ENCODE measurements at regions not wholly inside any gene's neighbourhood (a gene's known extent, or its start where the extent isn't known, plus 50 kb on each side); places are given as distances from the start of the nearest gene placed in this dataset.

GRCh38 chr11:123316003-123316402, 114.1 kb upstream of the GRAMD1B start:
- no peaks in the 10 kb centered on the region for H3K4me1 Mint-ChIP-seq
- H3K9me3 Mint-ChIP-seq = no peaks in the 10 kb centered on the region
- H3K36me3 Mint-ChIP-seq (ENCODE audit: low read depth) = no peaks in the 10 kb centered on the region
- H3K27me3 Mint-ChIP-seq (ENCODE audit: low read depth) = peaks cover 25% of the 10 kb centered on the region
- H3K4me3 Mint-ChIP-seq = no peak overlapping the region
- TF ChIP-seq, protein P1, sequence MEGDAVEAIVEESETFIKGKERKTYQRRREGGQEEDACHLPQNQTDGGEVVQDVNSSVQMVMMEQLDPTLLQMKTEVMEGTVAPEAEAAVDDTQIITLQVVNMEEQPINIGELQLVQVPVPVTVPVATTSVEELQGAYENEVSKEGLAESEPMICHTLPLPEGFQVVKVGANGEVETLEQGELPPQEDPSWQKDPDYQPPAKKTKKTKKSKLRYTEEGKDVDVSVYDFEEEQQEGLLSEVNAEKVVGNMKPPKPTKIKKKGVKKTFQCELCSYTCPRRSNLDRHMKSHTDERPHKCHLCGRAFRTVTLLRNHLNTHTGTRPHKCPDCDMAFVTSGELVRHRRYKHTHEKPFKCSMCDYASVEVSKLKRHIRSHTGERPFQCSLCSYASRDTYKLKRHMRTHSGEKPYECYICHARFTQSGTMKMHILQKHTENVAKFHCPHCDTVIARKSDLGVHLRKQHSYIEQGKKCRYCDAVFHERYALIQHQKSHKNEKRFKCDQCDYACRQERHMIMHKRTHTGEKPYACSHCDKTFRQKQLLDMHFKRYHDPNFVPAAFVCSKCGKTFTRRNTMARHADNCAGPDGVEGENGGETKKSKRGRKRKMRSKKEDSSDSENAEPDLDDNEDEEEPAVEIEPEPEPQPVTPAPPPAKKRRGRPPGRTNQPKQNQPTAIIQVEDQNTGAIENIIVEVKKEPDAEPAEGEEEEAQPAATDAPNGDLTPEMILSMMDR (IDR thresholded peaks at IDR 0.05; ENCODE audit: unreplicated experiment in 3 of 3) = no peak
- H3K27ac Mint-ChIP-seq = no peak overlapping the region

DNA sequence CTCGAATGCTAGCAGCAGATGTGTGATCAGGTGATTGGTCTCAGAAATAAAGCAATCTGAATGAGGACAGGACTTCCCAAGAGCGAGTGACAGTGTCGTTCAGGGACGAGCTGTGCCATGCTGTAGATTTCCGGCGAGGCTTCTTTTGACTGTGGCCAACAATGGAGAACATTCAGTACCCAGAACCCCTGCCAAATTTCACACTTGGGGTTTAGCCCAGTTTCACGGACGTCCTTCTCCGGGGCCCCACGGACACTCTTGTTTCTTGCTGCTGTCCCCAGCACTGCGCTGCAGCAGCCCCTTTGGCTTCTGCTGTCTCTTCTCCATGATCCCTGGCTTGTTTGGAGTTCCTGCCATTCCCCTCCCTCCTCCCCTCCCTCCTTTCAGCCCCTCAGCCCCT, 115.1 kb upstream of the GRAMD1B start:
- Mint-ChIP-seq H3K27ac (no peak overlapping the region), H3K9me3 (no peaks in the 10 kb centered on the region), H3K36me3 (ENCODE audit: low read depth) (no peaks in the 10 kb centered on the region), H3K4me3 (no peak overlapping the region), H3K4me1 (no peaks in the 10 kb centered on the region), H3K27me3 (ENCODE audit: low read depth) (peaks cover 25% of the 10 kb centered on the region)
- TF ChIP-seq, protein P1 (IDR thresholded peaks at IDR 0.05; ENCODE audit: unreplicated experiment in 3 of 3) = no peak

DNA sequence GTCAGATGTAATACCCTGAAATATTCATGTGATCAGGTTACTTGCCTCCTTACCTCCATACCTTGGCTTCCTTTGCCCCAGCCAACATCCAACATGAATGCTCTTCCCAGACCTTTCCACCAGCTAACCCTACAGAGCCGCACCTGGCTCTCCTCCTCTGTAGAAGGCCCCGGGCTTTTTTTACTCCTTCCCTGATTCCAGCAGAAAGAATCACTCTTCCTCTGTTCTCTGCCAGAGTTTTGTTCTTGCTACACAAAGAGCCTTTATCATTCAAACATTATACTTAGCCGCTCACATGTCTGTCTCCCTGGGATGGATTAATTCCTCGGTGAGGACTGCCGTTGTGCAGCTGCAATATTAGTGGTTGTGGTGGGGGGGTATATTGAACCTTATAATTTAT, 116.8 kb upstream of the GRAMD1B start:
- TF ChIP-seq, protein P1 (IDR thresholded peaks at IDR 0.05; ENCODE audit: unreplicated experiment in 3 of 3) = no peak
- Mint-ChIP-seq H3K4me1 (peaks cover under 1% of the 10 kb centered on the region), H3K4me3 (no peak overlapping the region), H3K36me3 (ENCODE audit: low read depth) (no peaks in the 10 kb centered on the region), H3K27ac (no peak overlapping the region), H3K9me3 (no peaks in the 10 kb centered on the region), H3K27me3 (ENCODE audit: low read depth) (peaks cover 21% of the 10 kb centered on the region)

- TF ChIP-seq, protein P1 (IDR thresholded peaks at IDR 0.05; ENCODE audit: unreplicated experiment in 3 of 3) = no peak
- H3K27ac Mint-ChIP-seq = no peak overlapping the region
- no peaks in the 10 kb centered on the region for H3K36me3 Mint-ChIP-seq (ENCODE audit: low read depth)
- H3K27me3 Mint-ChIP-seq (ENCODE audit: low read depth) = peaks cover 31% of the 10 kb centered on the region
- H3K9me3 Mint-ChIP-seq = no peaks in the 10 kb centered on the region
- peaks cover 14% of the 10 kb centered on the region for H3K4me1 Mint-ChIP-seq
- H3K4me3 Mint-ChIP-seq = no peak overlapping the region
Measured at GRCh38 chr11:123308077-123308476, 113.0 kb upstream of the CLMP start.

- H3K4me3 Mint-ChIP-seq = no peak overlapping the region
- TF ChIP-seq, protein P1 (IDR thresholded peaks at IDR 0.05; ENCODE audit: unreplicated experiment in 3 of 3) = no peak
Measured at GRCh38 chr11:123307276-123307675, 112.2 kb upstream of the CLMP start.

GRCh38 chr11:123306531-123306930, 111.5 kb upstream of the CLMP start:
- H3K36me3 Mint-ChIP-seq (ENCODE audit: low read depth) = no peaks in the 10 kb centered on the region
- no peak overlapping the region for H3K27ac Mint-ChIP-seq
- peaks cover 40% of the 10 kb centered on the region for H3K27me3 Mint-ChIP-seq (ENCODE audit: low read depth)
- no peaks in the 10 kb centered on the region for H3K9me3 Mint-ChIP-seq
- no peak overlapping the region for H3K4me3 Mint-ChIP-seq
- peaks cover 19% of the 10 kb centered on the region for H3K4me1 Mint-ChIP-seq
- TF ChIP-seq, protein P1 (IDR thresholded peaks at IDR 0.05; ENCODE audit: unreplicated experiment in 3 of 3) = no peak

More at GRCh38 chr11:123307276-123307675, 112.2 kb upstream of the CLMP start:
- Mint-ChIP-seq H3K27ac (no peak overlapping the region), H3K27me3 (ENCODE audit: low read depth) (peaks cover 39% of the 10 kb centered on the region), H3K36me3 (ENCODE audit: low read depth) (no peaks in the 10 kb centered on the region), H3K4me1 (peaks cover 15% of the 10 kb centered on the region), H3K9me3 (no peaks in the 10 kb centered on the region)

All from nephron (organoid).